Keratinocyte (primary cell): ENCODE measurements at regions not wholly inside any gene's neighbourhood (a gene's known extent, or its start where the extent isn't known, plus 50 kb on each side); places are given as distances from the start of the nearest gene placed in this dataset.

Source experiments
- DNase-seq: peaks from one replicate; pipeline ENCODE4 v3.0.0-alpha.2; 2011; ENCODE audit warnings: low read depth, missing footprints, low spot score
- FAIRE-seq: peaks from 2 replicates; lab custom pipeline; 2011; peaks lifted over from hg19 to GRCh38; lab: Jason Lieb, UNC
- H2AFZ ChIP-seq: 2 replicates; pipeline ENCODE4 v1.6.0; 2012; ENCODE audit warnings: low read length, control low read depth, inconsistent platforms; ENCODE audit not compliant: control insufficient read depth
- H3K27ac ChIP-seq: 2 replicates; pipeline ENCODE4 v1.5.1; 2011; ENCODE audit warnings: low read length; ENCODE audit not compliant: control insufficient read depth, insufficient read depth
- H3K27me3 ChIP-seq: 3 replicates; pipeline ENCODE4 v1.6.0; 2011; ENCODE audit warnings: low read length; ENCODE audit not compliant: control insufficient read depth, insufficient read depth; ENCODE audit errors: extremely low read depth
- H3K36me3 ChIP-seq, 2 experiments: 2 replicates in 1 of 2; 3 replicates in 1 of 2; pipeline ENCODE4 v1.5.1; 2011; ENCODE audit warnings: low read length in 2 of 2, mild to moderate bottlenecking in 1 of 2; ENCODE audit not compliant: control insufficient read depth in 2 of 2, insufficient read depth in 2 of 2; ENCODE audit errors: extremely low read depth in 1 of 2
- H3K4me1 ChIP-seq: 3 replicates; pipeline ENCODE4 v1.5.1; 2011; ENCODE audit warnings: low read length; ENCODE audit not compliant: control insufficient read depth, insufficient read depth; ENCODE audit errors: extremely low read depth
- H3K4me2 ChIP-seq: 3 replicates; pipeline ENCODE4 v1.6.0; 2011; ENCODE audit warnings: low read depth, low read length; ENCODE audit not compliant: control insufficient read depth, insufficient read depth; ENCODE audit errors: extremely low read depth
- H3K4me3 ChIP-seq, 3 experiments: fragments of 200-600 bp in 1 of 3; sonication (generic) in 1 of 3; 2 replicates in 2 of 3; 3 replicates in 1 of 3; pipeline ENCODE4 v1.5.1; 2011 to 2016; ENCODE audit warnings: low read length in 3 of 3, mild to moderate bottlenecking in 3 of 3, control low read depth in 2 of 3, inconsistent platforms in 1 of 3, low read depth in 1 of 3, mixed read lengths in 1 of 3, mixed run types in 1 of 3, moderate library complexity in 1 of 3; ENCODE audit not compliant: control insufficient read depth in 2 of 3, insufficient read depth in 2 of 3; ENCODE audit errors: extremely low read depth in 1 of 3
- H3K79me2 ChIP-seq: 2 replicates; pipeline ENCODE4 v1.6.0; 2012; ENCODE audit warnings: low read length; ENCODE audit not compliant: control insufficient read depth, insufficient read depth
- H3K9ac ChIP-seq: 3 replicates; pipeline ENCODE4 v1.6.0; 2011; ENCODE audit warnings: low read length; ENCODE audit not compliant: control insufficient read depth, insufficient read depth; ENCODE audit errors: extremely low read depth
- H3K9me1 ChIP-seq: 3 replicates; pipeline ENCODE4 v1.6.0; 2011; ENCODE audit warnings: low read length; ENCODE audit not compliant: control insufficient read depth, insufficient read depth; ENCODE audit errors: extremely low read depth
- H3K9me3 ChIP-seq: 2 replicates; pipeline ENCODE4 v1.5.1; 2012; ENCODE audit warnings: low read depth, low read length; ENCODE audit not compliant: control insufficient read depth
- H4K20me1 ChIP-seq: 3 replicates; pipeline ENCODE4 v1.6.0; 2011; ENCODE audit warnings: low read length; ENCODE audit not compliant: control insufficient read depth, insufficient read depth; ENCODE audit errors: extremely low read depth
- EZH2 ChIP-seq: IDR thresholded peaks from one replicate; pipeline ENCODE4 v1.6.1; 2012; ENCODE audit warnings: inconsistent platforms, mild to moderate bottlenecking, low read length, moderate library complexity
- dilution Hi-C: fragments of 300-500 bp; cut with MboI; formaldehyde crosslinking; loops from one replicate; pipeline ENCODE4 v1.7.0; 2020; ENCODE audit warnings: low sequenced_read_pairs; ENCODE audit not compliant: extremely low pct_ligation_motif_present
- TF ChIP-seq, protein P1 (sequence below), 3 experiments: IDR thresholded peaks in 1 of 3; conservative IDR thresholded peaks in 1 of 3; optimal IDR thresholded peaks in 1 of 3; 2 replicates in 2 of 3; 3 replicates in 1 of 3; pipeline versions ENCODE3 to v1.5.1; 2011; ENCODE audit warnings: low read length in 3 of 3, mild to moderate bottlenecking in 3 of 3, moderate library complexity in 2 of 3, control low read depth in 1 of 3, inconsistent platforms in 1 of 3; ENCODE audit not compliant: insufficient read depth in 2 of 3; ENCODE audit errors: extremely low read depth in 1 of 3

- Histone ChIP-seq H2AFZ (no peak overlapping the region), H3K27ac (no peak overlapping the region), H3K36me3 (no peaks in the 10 kb centered on the region), H3K4me3 (no peak overlapping the region), H4K20me1 (no peaks in the 10 kb centered on the region), H3K4me2 (no peak overlapping the region), H3K9ac (no peak overlapping the region), H3K9me3 (no peaks in the 10 kb centered on the region), H3K4me1 (no peaks in the 10 kb centered on the region), H3K9me1 (no peaks in the 10 kb centered on the region), H3K27me3 (peaks cover 8% of the 10 kb centered on the region), H3K79me2 (no peaks in the 10 kb centered on the region)
- dilution Hi-C loops = no loop called here
- FAIRE-seq (no peak), DNase-seq (no peak)
- TF ChIP-seq, protein P1, sequence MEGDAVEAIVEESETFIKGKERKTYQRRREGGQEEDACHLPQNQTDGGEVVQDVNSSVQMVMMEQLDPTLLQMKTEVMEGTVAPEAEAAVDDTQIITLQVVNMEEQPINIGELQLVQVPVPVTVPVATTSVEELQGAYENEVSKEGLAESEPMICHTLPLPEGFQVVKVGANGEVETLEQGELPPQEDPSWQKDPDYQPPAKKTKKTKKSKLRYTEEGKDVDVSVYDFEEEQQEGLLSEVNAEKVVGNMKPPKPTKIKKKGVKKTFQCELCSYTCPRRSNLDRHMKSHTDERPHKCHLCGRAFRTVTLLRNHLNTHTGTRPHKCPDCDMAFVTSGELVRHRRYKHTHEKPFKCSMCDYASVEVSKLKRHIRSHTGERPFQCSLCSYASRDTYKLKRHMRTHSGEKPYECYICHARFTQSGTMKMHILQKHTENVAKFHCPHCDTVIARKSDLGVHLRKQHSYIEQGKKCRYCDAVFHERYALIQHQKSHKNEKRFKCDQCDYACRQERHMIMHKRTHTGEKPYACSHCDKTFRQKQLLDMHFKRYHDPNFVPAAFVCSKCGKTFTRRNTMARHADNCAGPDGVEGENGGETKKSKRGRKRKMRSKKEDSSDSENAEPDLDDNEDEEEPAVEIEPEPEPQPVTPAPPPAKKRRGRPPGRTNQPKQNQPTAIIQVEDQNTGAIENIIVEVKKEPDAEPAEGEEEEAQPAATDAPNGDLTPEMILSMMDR (optimal IDR thresholded peaks at IDR 0.05 in 1 of 3, IDR thresholded peaks at IDR 0.05 in 1 of 3, conservative IDR thresholded peaks at IDR 0.05 in 1 of 3; ENCODE audit: extremely low read depth in 1 of 3, insufficient read depth in 2 of 3, low read length in 3 of 3) = no peak
- TF ChIP-seq EZH2 = no peak
Observed at GRCh38 chr6:169046021-169046420, 207.6 kb downstream of the THBS2 start.

DNA sequence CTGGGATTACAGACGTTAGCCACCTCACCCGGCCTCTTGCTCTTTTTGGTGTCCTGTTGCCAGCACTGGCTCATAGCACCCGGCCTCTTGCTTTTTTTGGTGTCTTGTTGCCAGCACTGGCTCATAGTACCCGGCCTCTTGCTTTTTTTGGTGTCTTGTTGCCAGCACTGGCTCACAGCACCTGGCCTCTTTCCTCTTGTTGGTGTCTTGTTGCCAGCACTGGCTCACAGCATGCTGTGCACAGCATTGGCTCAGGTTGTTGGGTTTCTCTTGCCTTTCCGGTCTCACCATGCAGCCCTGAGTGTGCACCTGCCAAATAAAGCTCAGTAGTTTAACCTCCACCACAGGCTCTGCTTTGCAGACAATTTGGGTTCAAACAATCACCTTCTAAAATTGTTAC is 208.2 kb downstream of the THBS2 start:
- Histone ChIP-seq H3K4me1 (no peaks in the 10 kb centered on the region), H3K36me3 (no peaks in the 10 kb centered on the region), H3K79me2 (no peaks in the 10 kb centered on the region), H4K20me1 (no peaks in the 10 kb centered on the region), H3K9ac (no peak overlapping the region), H3K9me1 (no peaks in the 10 kb centered on the region), H2AFZ (no peak overlapping the region), H3K27ac (no peak overlapping the region), H3K4me2 (no peak overlapping the region), H3K9me3 (no peaks in the 10 kb centered on the region), H3K27me3 (peaks cover 8% of the 10 kb centered on the region), H3K4me3 (no peak overlapping the region)
- no peak for FAIRE-seq
- DNase-seq = no peak
- dilution Hi-C loops = no loop called here
- TF ChIP-seq EZH2 = no peak
- TF ChIP-seq, protein P1 (optimal IDR thresholded peaks at IDR 0.05 in 1 of 3, IDR thresholded peaks at IDR 0.05 in 1 of 3, conservative IDR thresholded peaks at IDR 0.05 in 1 of 3; ENCODE audit: extremely low read depth in 1 of 3, insufficient read depth in 2 of 3, low read length in 3 of 3) = no peak
